ENCODE measurements at regions not wholly inside any gene's neighbourhood (a gene's known extent, or its start where the extent isn't known, plus 50 kb on each side); places are given as distances from the start of the nearest gene placed in this dataset.
A peak's percentile ranks its signal among the peaks of the same experiment; 100 is the strongest.
"Not testable (repeated sequence)": the region's sequence is repeated elsewhere in the genome, so short reads cannot be mapped to it uniquely, and the experiment has no call there.

- H3K4me3 ChIP-seq (ENCODE audit: insufficient read depth, low read depth, low read length); H3K36me3 ChIP-seq (replicated peaks; ENCODE audit: control insufficient read depth, insufficient read depth, low read length): not testable (repeated sequence)
Observed at GRCh38 chr10:78344257-78344656, 310.6 kb downstream of the RPS24 start.

GRCh38 chr10:78345515-78345914, 311.9 kb downstream of the RPS24 start:
- not testable (repeated sequence) for DNase-seq; H3K27me3 ChIP-seq (ENCODE audit: control insufficient read depth, insufficient read depth, low read length); H3K36me3 ChIP-seq (replicated peaks; ENCODE audit: control insufficient read depth, insufficient read depth, low read length); H3K4me3 ChIP-seq (ENCODE audit: insufficient read depth, low read depth, low read length)

More at GRCh38 chr10:78344257-78344656, 310.6 kb downstream of the RPS24 start:
- not testable (repeated sequence) for H3K27me3 ChIP-seq (ENCODE audit: control insufficient read depth, insufficient read depth, low read length); DNase-seq

DNA sequence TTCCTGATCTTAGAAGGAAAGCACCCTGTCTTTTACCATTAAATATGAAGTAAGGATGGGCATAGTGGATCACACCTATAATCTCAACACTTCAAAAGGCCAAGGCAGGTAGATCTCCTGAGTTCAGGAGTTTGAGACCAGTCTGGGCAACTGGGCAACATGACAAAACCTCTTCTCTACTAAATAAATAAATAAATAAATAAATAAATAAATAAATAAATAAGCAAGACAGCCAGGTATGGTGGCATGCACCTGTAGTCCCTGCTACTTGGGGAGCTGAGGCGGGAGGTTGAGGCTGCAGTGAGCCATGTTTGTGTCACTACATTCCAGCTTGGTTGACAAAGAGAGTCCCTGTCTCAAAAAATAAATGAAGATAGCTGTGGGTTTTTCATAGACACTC, 313.1 kb downstream of the RPS24 start:
- H3K27me3 ChIP-seq (ENCODE audit: control insufficient read depth, insufficient read depth, low read length) = no peaks in the 10 kb centered on the region

DNA sequence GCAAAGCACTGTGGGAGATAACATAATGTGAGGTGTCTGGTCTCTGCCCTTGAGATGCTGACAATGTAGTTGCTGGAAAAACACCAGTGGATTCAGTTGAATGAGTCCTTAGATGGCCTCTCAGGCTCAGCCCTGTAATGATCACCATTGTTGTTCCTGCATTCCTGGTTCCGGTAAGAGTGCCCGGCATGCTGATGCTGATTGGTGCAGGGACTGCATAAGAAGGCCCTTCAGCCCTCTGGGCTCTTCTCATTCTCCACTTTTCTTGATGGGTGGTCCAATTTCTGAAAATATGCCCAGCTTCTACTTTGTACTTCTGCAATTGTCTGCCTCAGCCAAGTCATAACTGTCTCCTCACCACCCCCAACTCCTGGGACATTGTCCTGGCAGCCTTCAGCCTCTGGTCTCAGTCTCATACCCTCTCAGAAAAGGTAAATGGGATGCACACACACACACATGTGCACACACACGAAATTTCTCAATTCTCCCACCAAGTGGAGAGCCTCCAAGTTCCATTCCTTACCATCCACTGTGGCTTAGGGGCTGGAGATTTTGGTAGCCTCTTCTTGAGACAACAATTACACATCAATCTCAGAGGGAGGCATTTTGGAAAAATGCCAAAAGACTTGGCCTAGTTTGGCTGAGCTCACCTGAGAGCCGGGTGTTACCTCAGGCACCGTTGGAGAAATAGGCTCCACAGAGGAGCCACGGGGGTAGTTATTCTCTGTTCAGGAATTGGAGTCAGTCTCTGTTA, 314.9 kb downstream of the RPS24 start:
- Histone ChIP-seq H3K27me3 (ENCODE audit: control insufficient read depth, insufficient read depth, low read length) (no peaks in the 10 kb centered on the region), H3K4me3 (ENCODE audit: insufficient read depth, low read depth, low read length) (no peak overlapping the region), H3K36me3 (replicated peaks; ENCODE audit: control insufficient read depth, insufficient read depth, low read length) (no peaks in the 10 kb centered on the region; the same call in 1 of the 2 replicates)
- peak; percentile 1 for DNase-seq

More for the DNA sequence above, 313.1 kb downstream of the RPS24 start:
- Histone ChIP-seq H3K36me3 (replicated peaks; ENCODE audit: control insufficient read depth, insufficient read depth, low read length) (no peaks in the 10 kb centered on the region; the same call in 1 of the 2 replicates), H3K4me3 (ENCODE audit: insufficient read depth, low read depth, low read length) (no peak overlapping the region)
- no peak for DNase-seq

DNA sequence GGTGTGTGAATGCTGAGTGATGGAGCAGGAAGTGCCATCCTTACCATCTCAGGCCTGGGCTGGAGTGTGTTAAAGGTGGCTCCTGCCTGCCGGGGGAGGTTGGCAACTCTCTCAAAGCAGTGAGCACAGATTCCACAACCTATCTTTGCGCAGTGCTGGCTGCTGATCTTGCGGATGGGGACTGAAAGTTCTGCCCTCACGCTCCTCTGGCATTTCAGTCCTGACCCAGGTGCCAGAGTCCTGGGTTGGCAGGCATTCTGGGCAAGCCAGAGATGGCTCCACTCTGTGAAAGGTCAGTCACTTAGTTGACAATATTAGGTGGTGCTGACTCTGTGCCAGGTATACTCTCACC, 315.5 kb downstream of the RPS24 start:
- Histone ChIP-seq H3K36me3 (replicated peaks; ENCODE audit: control insufficient read depth, insufficient read depth, low read length) (no peaks in the 10 kb centered on the region; the same call in 1 of the 2 replicates), H3K27me3 (ENCODE audit: control insufficient read depth, insufficient read depth, low read length) (no peaks in the 10 kb centered on the region), H3K4me3 (ENCODE audit: insufficient read depth, low read depth, low read length) (no peak overlapping the region)
- no peak for DNase-seq

- no peak overlapping the region for H3K4me3 ChIP-seq (ENCODE audit: insufficient read depth, low read depth, low read length)
- H3K27me3 ChIP-seq (ENCODE audit: control insufficient read depth, insufficient read depth, low read length) = no peaks in the 10 kb centered on the region
- H3K36me3 ChIP-seq (replicated peaks; ENCODE audit: control insufficient read depth, insufficient read depth, low read length) = no peaks in the 10 kb centered on the region; the same call in 1 of the 2 replicates
- DNase-seq = no peak
Observed at GRCh38 chr10:78349911-78350663, 316.4 kb downstream of the RPS24 start.

GRCh38 chr10:78351283-78351682, 317.6 kb downstream of the RPS24 start:
- Histone ChIP-seq H3K27me3 (ENCODE audit: control insufficient read depth, insufficient read depth, low read length) (no peaks in the 10 kb centered on the region), H3K36me3 (replicated peaks; ENCODE audit: control insufficient read depth, insufficient read depth, low read length) (no peaks in the 10 kb centered on the region; the same call in 1 of the 2 replicates), H3K4me3 (ENCODE audit: insufficient read depth, low read depth, low read length) (no peak overlapping the region)
- DNase-seq = no peak

DNA sequence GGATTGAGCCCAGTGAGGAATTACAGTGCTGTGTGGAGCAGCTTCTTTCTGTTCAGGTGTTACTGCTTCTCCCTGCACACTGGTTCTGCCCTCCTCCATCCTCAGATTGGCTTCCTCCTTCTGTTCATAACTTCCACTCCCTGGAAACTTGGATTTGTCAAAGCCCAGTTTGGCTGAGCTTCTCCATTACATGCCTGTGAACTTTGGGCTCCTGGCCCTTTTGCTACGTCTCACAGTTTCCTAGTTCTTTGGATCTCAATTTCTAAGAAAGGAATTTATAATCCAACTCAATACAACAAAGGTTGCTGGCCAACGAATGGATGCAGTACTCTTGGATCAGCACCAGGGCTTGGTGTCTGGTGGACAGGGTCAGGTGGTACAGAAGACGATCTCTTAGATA, 318.1 kb downstream of the RPS24 start:
- DNase-seq = no peak
- Histone ChIP-seq H3K36me3 (replicated peaks; ENCODE audit: control insufficient read depth, insufficient read depth, low read length) (no peaks in the 10 kb centered on the region; the same call in 1 of the 2 replicates), H3K4me3 (ENCODE audit: insufficient read depth, low read depth, low read length) (no peak overlapping the region), H3K27me3 (ENCODE audit: control insufficient read depth, insufficient read depth, low read length) (no peaks in the 10 kb centered on the region)

DNA sequence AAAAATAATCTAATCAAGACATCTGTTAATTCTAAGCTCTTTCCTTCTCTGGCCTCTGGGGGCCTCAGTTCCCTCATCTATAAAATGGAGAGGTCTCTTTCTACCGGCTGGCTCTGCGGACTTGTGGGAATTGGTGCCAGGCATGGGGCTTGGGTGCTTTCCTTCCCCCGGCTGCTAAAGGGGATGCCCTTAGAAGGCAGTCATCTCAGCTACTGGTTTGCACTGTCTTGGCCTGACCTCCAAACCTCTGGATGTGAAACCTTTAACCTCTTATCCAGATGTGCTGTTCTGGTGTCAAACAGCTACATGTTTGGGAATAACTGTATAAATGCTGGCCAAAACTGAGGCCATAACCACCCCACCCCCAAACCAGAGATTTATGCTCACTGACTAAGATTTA, 320.0 kb downstream of the RPS24 start:
- DNase-seq = no peak
- Histone ChIP-seq H3K27me3 (ENCODE audit: control insufficient read depth, insufficient read depth, low read length) (no peaks in the 10 kb centered on the region), H3K36me3 (replicated peaks; ENCODE audit: control insufficient read depth, insufficient read depth, low read length) (no peaks in the 10 kb centered on the region), H3K4me3 (ENCODE audit: insufficient read depth, low read depth, low read length) (no peak overlapping the region)

DNA sequence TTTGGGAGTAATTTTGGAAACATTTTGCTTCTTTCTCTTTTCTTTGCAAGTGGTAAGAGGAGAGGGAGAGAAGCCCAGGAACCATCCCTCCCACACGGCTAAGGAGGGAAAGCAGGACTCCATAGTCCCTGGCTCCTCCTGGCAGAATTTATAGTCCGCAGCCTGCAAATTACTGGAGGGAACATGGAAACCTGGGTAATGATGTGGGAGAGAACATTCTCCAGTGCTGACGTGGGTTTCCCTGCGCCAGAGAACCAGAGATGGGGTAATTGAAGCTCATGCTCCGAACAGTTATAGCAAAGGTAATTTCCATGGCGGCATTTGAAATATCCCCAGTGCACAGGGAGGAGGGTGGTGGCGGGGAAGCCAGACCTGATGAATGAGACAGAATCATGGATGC, 320.4 kb downstream of the RPS24 start:
- Histone ChIP-seq H3K36me3 (replicated peaks; ENCODE audit: control insufficient read depth, insufficient read depth, low read length) (no peaks in the 10 kb centered on the region), H3K27me3 (ENCODE audit: control insufficient read depth, insufficient read depth, low read length) (no peaks in the 10 kb centered on the region), H3K4me3 (ENCODE audit: insufficient read depth, low read depth, low read length) (no peak overlapping the region)
- DNase-seq = no peak

DNA sequence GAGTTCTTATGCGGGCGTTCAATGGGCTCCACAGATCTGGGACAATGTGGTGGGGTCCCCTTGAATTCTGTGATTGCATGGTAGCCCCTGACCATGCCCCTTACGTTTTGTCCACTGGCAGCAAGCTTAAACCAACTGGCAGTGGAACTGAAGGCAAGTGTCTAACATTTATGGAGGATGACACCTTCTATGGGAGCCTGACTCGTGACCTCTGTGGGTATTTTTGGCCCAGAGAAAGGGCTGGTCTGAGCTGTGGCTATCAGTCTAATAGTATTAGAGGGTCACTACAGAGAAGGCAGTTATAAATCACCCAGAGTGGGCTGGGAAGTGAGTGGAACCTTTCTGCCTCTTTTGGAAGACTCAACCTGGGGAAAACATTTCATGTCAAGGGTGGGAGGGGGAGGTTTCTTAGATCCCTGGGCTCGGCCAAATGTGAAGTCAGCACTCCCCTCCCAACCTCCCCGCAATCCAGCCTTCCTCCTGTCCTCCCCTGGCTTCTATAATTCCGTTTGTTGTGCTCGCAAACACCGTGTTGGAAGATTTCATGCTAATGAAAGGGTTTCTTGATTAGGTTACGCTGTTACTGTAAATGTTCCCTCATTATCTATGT, 322.7 kb downstream of the RPS24 start:
- H3K27me3 ChIP-seq (ENCODE audit: control insufficient read depth, insufficient read depth, low read length) = no peaks in the 10 kb centered on the region
- H3K4me3 ChIP-seq (ENCODE audit: insufficient read depth, low read depth, low read length) = no peak overlapping the region

GRCh38 chr10:78357141-78358063, 323.7 kb downstream of the RPS24 start:
- peak; percentile 79 for DNase-seq
- Histone ChIP-seq H3K36me3 (replicated peaks; ENCODE audit: control insufficient read depth, insufficient read depth, low read length) (no peaks in the 10 kb centered on the region), H3K27me3 (ENCODE audit: control insufficient read depth, insufficient read depth, low read length) (no peaks in the 10 kb centered on the region), H3K4me3 (ENCODE audit: insufficient read depth, low read depth, low read length) (no peak overlapping the region)

More for the DNA sequence above, 322.7 kb downstream of the RPS24 start:
- H3K36me3 ChIP-seq (replicated peaks; ENCODE audit: control insufficient read depth, insufficient read depth, low read length) = no peaks in the 10 kb centered on the region
- DNase-seq = no peak

GRCh38 chr10:78358351-78358750, 324.7 kb downstream of the RPS24 start:
- DNase-seq = no peak
- no peaks in the 10 kb centered on the region for H3K36me3 ChIP-seq (replicated peaks; ENCODE audit: control insufficient read depth, insufficient read depth, low read length)
- H3K27me3 ChIP-seq (ENCODE audit: control insufficient read depth, insufficient read depth, low read length) = no peaks in the 10 kb centered on the region
- H3K4me3 ChIP-seq (ENCODE audit: insufficient read depth, low read depth, low read length) = no peak overlapping the region

- no peaks in the 10 kb centered on the region for H3K36me3 ChIP-seq (replicated peaks; ENCODE audit: control insufficient read depth, insufficient read depth, low read length)
- no peaks in the 10 kb centered on the region for H3K27me3 ChIP-seq (ENCODE audit: control insufficient read depth, insufficient read depth, low read length)
- no peak overlapping the region for H3K4me3 ChIP-seq (ENCODE audit: insufficient read depth, low read depth, low read length)
- no peak for DNase-seq
Observed at GRCh38 chr10:78358982-78359381, 325.3 kb downstream of the RPS24 start.

Measured in H7 (cell line).